Right atrium auricular region (tissue), 2 donors: ENCODE measurements at regions not wholly inside any gene's neighbourhood (a gene's known extent, or its start where the extent isn't known, plus 50 kb on each side); places are given as distances from the start of the nearest gene placed in this dataset.

Source experiments
- DNase-seq: peaks from one replicate; pipeline ENCODE4 v3.0.0-alpha.2; 2019; ENCODE audit warnings: low spot score
- H3K27ac ChIP-seq, 2 donors: fragments of 200-600 bp; sonication (generic); 1 replicate in 1 of 2; 2 replicates in 1 of 2; pipeline ENCODE4 v1.5.1; 2016 to 2019
- H3K27me3 ChIP-seq, 2 donors: fragments of 200-600 bp; sonication (generic); one replicate each; pipeline versions ENCODE4 v1.5.1 to v1.6.0; 2017 to 2019
- H3K36me3 ChIP-seq: fragments of 200-600 bp; sonication (generic); one replicate; pipeline ENCODE4 v1.5.1; 2016
- H3K4me1 ChIP-seq, 2 donors: fragments of 200-600 bp; sonication (generic); one replicate each; pipeline versions ENCODE4 v1.5.1 to v1.6.0; 2017 to 2019
- H3K4me3 ChIP-seq, 2 donors: fragments of 200-600 bp; sonication (generic); 1 replicate in 1 of 2; 2 replicates in 1 of 2; pipeline ENCODE4 v1.5.1; 2017 to 2019; ENCODE audit warnings: mild to moderate bottlenecking in 1 of 2, moderate library complexity in 1 of 2
- H3K9me3 ChIP-seq, 2 donors: fragments of 200-600 bp; sonication (generic); one replicate each; pipeline ENCODE4 v1.5.1; 2019
- TF ChIP-seq, protein P1 (sequence below), 2 donors: fragments of 200-600 bp; sonication (generic); IDR thresholded peaks; one replicate each; pipeline ENCODE4 v1.5.1; 2019; ENCODE audit warnings: antibody characterized with exemption in 2 of 2

DNA sequence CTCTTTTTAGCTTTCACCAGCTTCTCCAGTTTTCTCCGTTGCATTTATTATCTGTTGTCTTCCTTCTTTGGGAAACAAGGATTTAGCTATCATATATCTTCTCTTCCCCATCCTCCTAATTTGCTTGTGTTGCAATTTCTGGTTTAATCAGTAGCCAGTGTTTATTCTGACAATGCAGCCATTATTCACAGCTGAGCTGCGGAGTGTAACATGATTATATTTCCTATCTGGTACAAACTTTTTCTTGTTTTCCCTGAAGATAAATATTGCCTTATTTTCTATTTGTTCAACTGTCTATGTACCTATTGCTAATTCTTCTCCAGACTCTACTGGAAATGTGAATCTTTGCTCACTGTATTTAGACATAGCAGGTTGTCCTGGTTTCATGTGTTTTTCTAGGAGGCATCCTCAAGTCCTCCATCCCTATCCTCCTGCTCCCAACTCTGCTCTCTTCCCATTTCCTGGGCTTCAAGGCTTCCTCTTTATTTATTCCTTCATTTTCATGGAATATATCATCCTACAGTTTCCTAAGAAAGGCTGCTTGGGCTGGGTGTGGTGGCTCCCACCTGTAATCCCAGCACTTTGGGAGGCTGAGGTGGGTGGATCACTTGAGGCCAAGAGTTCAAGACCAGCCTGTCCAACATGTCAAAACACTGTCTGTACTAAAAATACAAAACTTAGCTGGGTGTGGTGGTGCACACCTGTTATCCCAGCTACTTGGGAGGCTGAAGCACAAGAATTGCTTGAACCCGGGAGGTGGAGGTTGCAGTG lies 72.4 kb upstream of the KDM7A start:
- H3K9me3 ChIP-seq: no peaks in the 10 kb centered on the region
- no peaks in the 10 kb centered on the region for H3K4me1 ChIP-seq
- DNase-seq: no peak
- TF ChIP-seq, protein P1, sequence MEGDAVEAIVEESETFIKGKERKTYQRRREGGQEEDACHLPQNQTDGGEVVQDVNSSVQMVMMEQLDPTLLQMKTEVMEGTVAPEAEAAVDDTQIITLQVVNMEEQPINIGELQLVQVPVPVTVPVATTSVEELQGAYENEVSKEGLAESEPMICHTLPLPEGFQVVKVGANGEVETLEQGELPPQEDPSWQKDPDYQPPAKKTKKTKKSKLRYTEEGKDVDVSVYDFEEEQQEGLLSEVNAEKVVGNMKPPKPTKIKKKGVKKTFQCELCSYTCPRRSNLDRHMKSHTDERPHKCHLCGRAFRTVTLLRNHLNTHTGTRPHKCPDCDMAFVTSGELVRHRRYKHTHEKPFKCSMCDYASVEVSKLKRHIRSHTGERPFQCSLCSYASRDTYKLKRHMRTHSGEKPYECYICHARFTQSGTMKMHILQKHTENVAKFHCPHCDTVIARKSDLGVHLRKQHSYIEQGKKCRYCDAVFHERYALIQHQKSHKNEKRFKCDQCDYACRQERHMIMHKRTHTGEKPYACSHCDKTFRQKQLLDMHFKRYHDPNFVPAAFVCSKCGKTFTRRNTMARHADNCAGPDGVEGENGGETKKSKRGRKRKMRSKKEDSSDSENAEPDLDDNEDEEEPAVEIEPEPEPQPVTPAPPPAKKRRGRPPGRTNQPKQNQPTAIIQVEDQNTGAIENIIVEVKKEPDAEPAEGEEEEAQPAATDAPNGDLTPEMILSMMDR (IDR thresholded peaks at IDR 0.05): no peak
- no peak overlapping the region for H3K27ac ChIP-seq
- no peaks in the 10 kb centered on the region for H3K27me3 ChIP-seq
- no peaks in the 10 kb centered on the region for H3K36me3 ChIP-seq
- no peak overlapping the region for H3K4me3 ChIP-seq

DNA sequence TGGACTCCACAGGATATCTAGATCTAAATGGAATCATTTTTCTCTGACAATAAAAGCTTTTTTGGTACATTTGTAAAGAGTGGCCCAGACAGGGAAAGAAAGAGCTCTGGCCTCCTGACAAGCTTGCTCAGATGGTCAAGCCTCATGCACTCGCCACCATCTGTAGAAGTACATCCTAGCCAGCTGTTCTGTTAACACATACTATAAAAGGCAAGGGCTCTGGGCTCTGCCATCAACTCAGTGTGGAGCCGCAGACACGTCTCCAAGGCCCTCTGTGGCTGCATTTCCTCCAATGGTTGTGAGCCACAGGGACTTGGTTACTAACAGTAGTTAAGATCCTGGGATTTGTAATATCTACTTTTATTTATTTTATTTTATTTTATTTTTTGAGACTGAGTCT lies 70.8 kb upstream of the KDM7A start:
- Histone ChIP-seq H3K4me3 (no peak overlapping the region), H3K4me1 (no peaks in the 10 kb centered on the region), H3K27ac (no peak overlapping the region), H3K9me3 (no peaks in the 10 kb centered on the region), H3K36me3 (no peaks in the 10 kb centered on the region), H3K27me3 (no peaks in the 10 kb centered on the region)
- TF ChIP-seq, protein P1 (IDR thresholded peaks at IDR 0.05): no peak
- no peak for DNase-seq

DNA sequence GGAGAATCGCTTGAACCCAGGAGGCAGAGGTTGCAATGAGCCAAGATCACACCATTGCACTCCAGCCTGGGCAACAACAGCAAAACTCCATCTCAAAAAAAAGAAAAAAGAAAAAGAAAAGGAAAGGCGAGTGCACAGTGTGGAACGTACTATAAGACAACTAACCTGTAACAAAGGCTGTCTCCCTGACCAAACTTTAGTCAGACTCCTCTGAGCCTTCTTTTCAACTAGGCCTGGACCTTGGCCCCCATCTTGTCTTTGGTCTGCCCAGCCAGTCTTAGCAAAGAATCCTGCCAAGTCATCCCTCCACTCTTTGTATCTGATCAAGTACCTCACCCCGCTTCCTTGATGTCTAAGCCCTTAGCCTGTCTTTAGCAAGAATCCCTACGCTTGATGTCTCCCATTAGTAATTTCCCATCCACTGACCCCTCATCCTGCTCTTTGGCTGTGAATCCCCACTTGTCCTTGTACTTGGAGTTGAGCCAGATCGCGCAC lies 68.9 kb upstream of the KDM7A start:
- Histone ChIP-seq H3K4me1 (no peaks in the 10 kb centered on the region), H3K9me3 (no peaks in the 10 kb centered on the region), H3K27ac (no peak overlapping the region), H3K27me3 (no peaks in the 10 kb centered on the region), H3K36me3 (no peaks in the 10 kb centered on the region), H3K4me3 (no peak overlapping the region)
- DNase-seq: no peak
- TF ChIP-seq, protein P1 (IDR thresholded peaks at IDR 0.05): no peak

DNA sequence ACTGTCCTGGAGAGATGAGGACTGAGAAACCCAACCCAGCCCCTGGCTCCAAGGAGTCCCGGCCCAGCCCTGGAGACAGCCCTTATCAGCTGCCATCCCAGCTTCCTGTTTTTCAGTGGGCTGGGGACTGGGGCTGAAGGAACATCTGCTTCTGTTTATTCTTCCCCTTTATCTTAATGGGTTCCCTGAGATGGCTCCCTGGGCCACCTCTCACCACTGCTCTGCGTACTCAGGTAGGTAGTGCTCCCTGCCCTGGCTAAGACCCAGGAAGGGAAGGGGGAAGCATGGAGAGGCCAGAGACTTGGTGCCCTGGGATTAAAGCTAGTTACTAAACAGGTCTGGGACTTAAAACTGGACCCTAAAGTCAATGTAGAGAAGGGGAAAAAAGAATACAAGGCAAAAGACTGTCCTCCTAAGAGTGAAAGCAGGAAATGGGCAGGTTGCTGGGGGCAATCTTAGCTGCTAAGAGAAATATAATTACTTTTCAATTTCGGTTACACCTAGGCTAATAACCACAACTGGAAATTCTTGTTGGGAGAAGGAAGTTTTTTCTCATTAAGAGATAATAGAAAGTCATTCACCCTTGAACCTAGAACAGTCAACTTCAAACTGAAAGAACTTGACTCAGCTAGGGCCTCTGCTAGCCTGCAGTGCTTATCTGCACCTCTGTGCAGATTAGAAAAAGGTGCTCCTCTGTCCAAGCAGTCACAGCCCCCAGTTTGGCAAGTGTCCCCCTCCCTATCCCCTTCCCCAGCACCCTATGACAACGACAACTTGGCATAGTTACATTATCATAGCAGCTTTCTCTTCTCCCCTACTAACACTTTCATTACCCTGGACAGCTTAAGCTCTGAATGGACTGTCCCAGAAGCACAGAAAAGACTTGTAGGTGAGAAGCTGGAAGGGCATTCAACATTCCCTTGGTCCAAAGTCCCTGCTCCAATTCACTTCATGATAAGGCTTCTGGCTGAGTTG lies 65.6 kb upstream of the KDM7A start:
- Histone ChIP-seq H3K4me1 (no peaks in the 10 kb centered on the region), H3K9me3 (no peaks in the 10 kb centered on the region), H3K27me3 (no peaks in the 10 kb centered on the region), H3K27ac (no peak overlapping the region), H3K36me3 (no peaks in the 10 kb centered on the region), H3K4me3 (no peak overlapping the region)
- TF ChIP-seq, protein P1 (IDR thresholded peaks at IDR 0.05): no peak
- DNase-seq: no peak

DNA sequence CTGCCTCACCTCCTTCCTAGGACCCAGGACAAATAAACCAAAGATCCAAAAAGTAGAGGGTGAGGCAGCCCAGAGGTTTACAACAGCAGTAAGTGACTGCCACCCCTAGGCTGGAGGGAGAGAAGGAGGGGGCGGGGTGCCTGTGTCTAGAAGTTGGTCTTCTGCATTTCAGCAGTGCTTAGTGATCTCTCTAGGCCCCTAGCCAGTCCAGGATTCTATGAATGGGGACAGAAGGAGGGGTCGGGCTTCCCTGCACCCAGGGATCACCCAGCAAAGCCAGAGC lies 62.8 kb upstream of the KDM7A start:
- H3K9me3 ChIP-seq: no peaks in the 10 kb centered on the region
- no peaks in the 10 kb centered on the region for H3K36me3 ChIP-seq
- DNase-seq: no peak
- no peaks in the 10 kb centered on the region for H3K27me3 ChIP-seq
- H3K4me1 ChIP-seq: no peaks in the 10 kb centered on the region
- TF ChIP-seq, protein P1 (IDR thresholded peaks at IDR 0.05): no peak
- no peak overlapping the region for H3K27ac ChIP-seq
- no peak overlapping the region for H3K4me3 ChIP-seq
